Activated CD4-positive, alpha-beta T cell treated with anti-CD3 and anti-CD28 coated beads, Interleukin-2, amount 10 ng/mL, durations not matched to agents 7 days and 5 days (primary cell): ENCODE measurements at regions not wholly inside any gene's neighbourhood (a gene's known extent, or its start where the extent isn't known, plus 50 kb on each side); places are given as distances from the start of the nearest gene placed in this dataset.

Source experiments
- CTCF ChIA-PET: fragments of 350-600 bp; sonication (Branson Sonifier 250); formaldehyde crosslinking; loops from one replicate; lab custom pipeline; 2021; ENCODE audit warnings: antibody characterized with exemption; lab: Charles Lee
- POLR2A ChIA-PET: fragments of 350-600 bp; sonication (Branson Sonifier 250); formaldehyde crosslinking; loops from one replicate; lab custom pipeline; 2021; ENCODE audit warnings: antibody characterized with exemption; lab: Charles Lee
- DNase-seq: peaks from one replicate; pipeline ENCODE4 v3.0.0-alpha.2; 2020
- H3K27ac Mint-ChIP-seq: one replicate; pipeline ENCODE4 v1.8.0; 2021; ENCODE audit warnings: mild to moderate bottlenecking, moderate library complexity, mixed read lengths
- H3K27me3 Mint-ChIP-seq: one replicate; pipeline ENCODE4 v1.8.0; 2021; ENCODE audit warnings: mixed read lengths
- H3K36me3 Mint-ChIP-seq: one replicate; pipeline ENCODE4 v1.8.0; 2021; ENCODE audit warnings: low read depth, mixed read lengths
- H3K4me1 Mint-ChIP-seq: one replicate; pipeline ENCODE4 v1.8.0; 2021; ENCODE audit warnings: mixed read lengths
- H3K4me3 Mint-ChIP-seq: one replicate; pipeline ENCODE4 v1.8.0; 2021; ENCODE audit warnings: mild to moderate bottlenecking, moderate library complexity, mixed read lengths
- H3K9me3 Mint-ChIP-seq: one replicate; pipeline ENCODE4 v1.8.0; 2021; ENCODE audit warnings: mixed read lengths

DNA sequence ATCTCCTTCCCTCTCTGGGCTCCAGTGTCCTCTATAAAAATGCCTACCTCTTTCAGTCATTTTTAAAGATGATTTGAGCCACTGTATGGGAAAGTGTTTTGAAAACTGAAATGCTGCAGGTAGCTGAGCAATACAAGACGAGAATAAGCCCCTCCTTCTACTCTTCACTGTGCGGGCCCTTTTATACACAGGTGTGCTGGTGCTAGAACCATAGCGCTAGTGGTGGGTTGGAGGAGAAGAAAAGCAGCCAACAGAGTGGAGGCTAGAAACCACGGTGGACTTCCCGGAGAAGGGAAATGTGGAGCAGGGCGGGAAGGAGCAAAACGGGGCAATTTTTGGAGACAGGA, 58.2 kb upstream of the DLX4 start:
- Mint-ChIP-seq H3K4me3 (no peak overlapping the region), H3K4me1 (peaks cover 2% of the 10 kb centered on the region), H3K27me3 (peaks cover 62% of the 10 kb centered on the region)

DNA sequence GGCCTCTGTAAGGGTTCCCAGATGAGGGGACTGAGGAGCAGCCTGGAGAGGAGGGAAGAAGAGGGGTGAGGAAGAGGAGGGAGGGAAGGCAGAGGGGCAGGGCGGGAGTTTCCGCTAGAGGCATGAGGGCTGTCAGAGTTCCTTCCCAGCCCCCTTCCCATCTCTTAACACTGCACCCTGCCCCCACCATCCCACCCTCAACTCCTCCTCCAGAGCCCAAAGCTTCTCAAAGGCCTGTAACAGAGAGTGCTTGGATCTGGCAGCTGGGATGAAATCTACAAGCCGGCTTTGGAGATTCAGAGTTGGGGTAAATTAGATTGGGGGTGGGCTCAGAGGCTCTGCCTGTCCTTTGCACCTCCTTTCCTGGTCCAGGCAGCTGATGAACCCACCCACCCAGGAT, 57.3 kb upstream of the DLX4 start:
- Mint-ChIP-seq H3K4me1 (peaks cover 2% of the 10 kb centered on the region), H3K27me3 (peaks cover 66% of the 10 kb centered on the region), H3K36me3 (no peaks in the 10 kb centered on the region), H3K4me3 (no peak overlapping the region), H3K9me3 (no peaks in the 10 kb centered on the region), H3K27ac (no peak overlapping the region)
- no peak for DNase-seq
- ChIA-PET POLR2A (no interaction called here), CTCF (interaction anchor here (0.6 to 2.1 kb wide), 4 partner anchors 36 to 1109 kb away, joined by 3 to 8 read pairs (median 3); no protein-coding TSS in a partner anchor)

More for the DNA sequence above, 58.2 kb upstream of the DLX4 start:
- Mint-ChIP-seq H3K27ac (no peak overlapping the region), H3K36me3 (no peaks in the 10 kb centered on the region), H3K9me3 (no peaks in the 10 kb centered on the region)
- CTCF ChIA-PET = interaction anchor here (1.2 to 2.1 kb wide), 3 partner anchors 36 to 414 kb away, joined by 3 to 8 read pairs (median 3); no protein-coding TSS in a partner anchor
- POLR2A ChIA-PET = no interaction called here
- DNase-seq = no peak

DNA sequence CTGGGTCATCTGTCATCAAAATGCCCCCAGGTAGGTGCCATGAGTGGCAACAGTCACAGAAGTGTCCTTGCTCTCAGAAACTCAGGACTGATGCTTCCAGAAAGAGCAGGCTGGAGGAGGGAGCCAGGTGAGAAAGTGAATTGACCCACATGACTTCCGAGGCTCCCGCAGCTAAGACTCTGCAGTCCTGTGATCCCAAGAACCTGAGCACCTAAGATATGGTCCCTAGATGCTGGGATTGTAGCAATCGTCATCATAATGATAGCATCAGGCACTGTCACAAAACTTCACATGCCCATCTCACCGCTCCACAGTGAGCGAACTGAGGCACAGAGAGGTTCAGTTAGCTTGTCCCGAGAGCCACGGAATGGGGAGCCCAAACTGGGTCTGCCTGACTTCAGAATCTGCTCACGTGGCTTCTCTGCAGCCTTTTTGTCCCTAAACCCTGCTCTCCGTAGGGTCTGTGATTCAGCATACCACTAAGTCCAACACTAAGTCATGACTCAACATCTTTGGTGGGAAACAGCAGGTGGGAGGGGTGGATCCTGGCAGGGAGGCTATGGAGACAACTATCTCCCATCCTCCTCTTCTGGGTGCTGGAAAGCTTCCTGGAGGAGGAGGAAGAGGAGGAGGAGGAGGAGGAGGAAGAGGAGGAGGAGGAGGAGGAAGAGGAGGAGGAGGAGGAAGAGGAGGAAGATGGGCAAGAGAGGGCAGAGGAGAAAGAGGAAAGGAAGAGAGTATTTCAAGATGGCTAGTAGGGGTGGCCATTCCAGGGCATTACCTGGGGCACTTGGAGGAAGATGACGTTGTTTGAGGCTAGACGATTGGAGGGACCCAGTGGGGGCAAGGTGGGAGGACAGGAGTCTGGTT, 55.5 kb upstream of the DLX4 start:
- ChIA-PET POLR2A (no interaction called here), CTCF (no interaction called here)
- Mint-ChIP-seq H3K36me3 (no peaks in the 10 kb centered on the region), H3K27me3 (peaks cover 69% of the 10 kb centered on the region), H3K27ac (no peak overlapping the region), H3K4me3 (no peak overlapping the region), H3K4me1 (peaks cover 2% of the 10 kb centered on the region), H3K9me3 (no peaks in the 10 kb centered on the region)
- no peak for DNase-seq

DNA sequence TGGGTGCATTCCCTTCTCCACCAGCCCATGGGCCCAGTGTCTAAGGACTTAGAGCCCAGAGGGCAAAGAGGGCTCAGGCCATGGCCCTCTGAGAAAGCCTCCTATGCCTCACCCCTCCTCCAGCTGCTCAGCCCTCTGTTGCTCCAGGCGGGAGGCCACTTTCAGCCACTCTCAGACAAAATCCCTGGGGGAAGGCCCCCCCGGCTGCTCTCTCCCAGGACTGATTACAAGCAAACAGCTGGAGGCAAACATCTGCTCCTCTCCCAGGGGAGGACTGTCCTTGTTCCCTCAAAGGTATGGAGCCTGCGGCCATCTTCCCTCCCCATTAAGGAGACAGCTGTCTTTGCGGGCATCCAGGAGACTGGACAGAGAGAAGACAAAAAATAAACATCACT, 54.9 kb upstream of the DLX4 start:
- Mint-ChIP-seq H3K9me3 (no peaks in the 10 kb centered on the region), H3K27ac (no peak overlapping the region), H3K4me1 (peaks cover 2% of the 10 kb centered on the region), H3K27me3 (peaks cover 62% of the 10 kb centered on the region), H3K4me3 (no peak overlapping the region), H3K36me3 (no peaks in the 10 kb centered on the region)
- ChIA-PET POLR2A (no interaction called here), CTCF (no interaction called here)
- DNase-seq = no peak

DNA sequence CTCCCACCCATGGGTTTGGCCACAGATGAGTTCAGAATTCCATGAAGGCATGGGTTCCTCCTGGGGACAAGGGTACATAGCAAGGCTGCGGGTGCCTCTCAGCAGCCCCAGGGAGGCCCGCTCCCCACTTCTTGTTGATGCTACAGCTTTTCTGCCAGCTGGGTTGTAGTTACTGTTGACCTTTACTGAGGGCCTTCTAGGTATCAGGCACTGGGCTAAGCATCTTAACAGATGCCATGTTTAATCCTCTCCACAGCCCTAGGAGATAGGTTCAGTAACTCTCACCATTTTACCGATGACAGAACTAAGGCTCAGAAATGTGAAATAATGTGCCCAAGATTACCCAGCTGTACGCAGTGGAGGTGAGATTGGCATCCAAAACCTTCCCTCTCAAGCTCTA, 54.3 kb upstream of the DLX4 start:
- DNase-seq = no peak
- peaks cover 2% of the 10 kb centered on the region for H3K4me1 Mint-ChIP-seq
- H3K4me3 Mint-ChIP-seq = no peak overlapping the region
- POLR2A ChIA-PET = no interaction called here
- no peak overlapping the region for H3K27ac Mint-ChIP-seq
- no peaks in the 10 kb centered on the region for H3K36me3 Mint-ChIP-seq
- no peaks in the 10 kb centered on the region for H3K9me3 Mint-ChIP-seq
- peaks cover 56% of the 10 kb centered on the region for H3K27me3 Mint-ChIP-seq
- CTCF ChIA-PET = no interaction called here

DNA sequence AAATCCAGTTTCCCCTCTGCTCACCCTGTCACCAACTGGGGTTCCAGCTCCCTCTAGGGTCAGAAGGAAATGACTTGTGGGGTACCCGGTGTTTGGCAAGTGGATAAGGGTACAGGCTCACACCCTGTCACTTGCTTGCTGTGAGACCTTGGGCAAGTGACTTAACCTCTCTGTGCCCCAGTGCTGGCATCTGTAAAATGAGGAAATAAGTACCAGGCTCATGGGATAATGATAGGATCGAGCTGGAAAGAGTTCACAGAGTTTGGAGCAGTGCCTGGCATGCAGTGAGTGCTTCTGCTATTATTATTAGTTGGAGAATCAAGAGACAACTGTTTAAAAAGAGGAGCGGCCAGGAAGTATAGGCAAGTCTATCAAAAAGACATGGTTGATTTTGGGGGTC, 53.7 kb upstream of the DLX4 start:
- no peak overlapping the region for H3K4me3 Mint-ChIP-seq
- H3K4me1 Mint-ChIP-seq = peaks cover 2% of the 10 kb centered on the region
- POLR2A ChIA-PET = no interaction called here
- H3K9me3 Mint-ChIP-seq = no peaks in the 10 kb centered on the region
- peaks cover 52% of the 10 kb centered on the region for H3K27me3 Mint-ChIP-seq
- CTCF ChIA-PET = interaction anchor here (0.6 kb wide), 1 partner anchor 365 kb away, joined by 3 read pairs; no protein-coding TSS in a partner anchor
- H3K36me3 Mint-ChIP-seq = no peaks in the 10 kb centered on the region
- H3K27ac Mint-ChIP-seq = no peak overlapping the region
- no peak for DNase-seq

DNA sequence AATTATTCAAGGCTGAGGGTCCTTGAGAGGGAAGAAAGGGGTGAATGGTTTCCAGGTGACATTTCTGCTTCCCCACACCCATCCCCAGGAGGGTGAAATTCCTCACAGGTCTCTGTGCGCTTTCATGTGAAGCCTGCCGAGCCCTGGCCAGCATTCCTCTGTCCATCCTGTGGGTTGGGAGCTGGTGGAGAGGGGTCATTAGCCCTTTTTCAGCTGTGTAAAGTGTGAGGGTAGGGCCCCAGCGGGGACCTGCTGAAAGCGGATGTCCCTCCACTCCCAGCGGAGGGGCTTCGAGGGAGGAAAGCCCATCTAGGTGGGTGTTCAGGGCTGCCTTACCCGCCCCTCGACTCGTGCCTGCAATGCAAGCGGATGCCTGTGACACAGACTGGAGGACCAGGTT, 53.3 kb upstream of the DLX4 start:
- H3K27me3 Mint-ChIP-seq = peaks cover 50% of the 10 kb centered on the region
- no peaks in the 10 kb centered on the region for H3K36me3 Mint-ChIP-seq
- H3K4me1 Mint-ChIP-seq = peaks cover under 1% of the 10 kb centered on the region
- CTCF ChIA-PET = interaction anchor here (0.6 to 1.3 kb wide), 2 partner anchors 81 to 366 kb away, joined by 3 to 4 read pairs; no protein-coding TSS in a partner anchor
- POLR2A ChIA-PET = no interaction called here
- DNase-seq = no peak
- no peak overlapping the region for H3K4me3 Mint-ChIP-seq
- no peak overlapping the region for H3K27ac Mint-ChIP-seq
- H3K9me3 Mint-ChIP-seq = no peaks in the 10 kb centered on the region

DNA sequence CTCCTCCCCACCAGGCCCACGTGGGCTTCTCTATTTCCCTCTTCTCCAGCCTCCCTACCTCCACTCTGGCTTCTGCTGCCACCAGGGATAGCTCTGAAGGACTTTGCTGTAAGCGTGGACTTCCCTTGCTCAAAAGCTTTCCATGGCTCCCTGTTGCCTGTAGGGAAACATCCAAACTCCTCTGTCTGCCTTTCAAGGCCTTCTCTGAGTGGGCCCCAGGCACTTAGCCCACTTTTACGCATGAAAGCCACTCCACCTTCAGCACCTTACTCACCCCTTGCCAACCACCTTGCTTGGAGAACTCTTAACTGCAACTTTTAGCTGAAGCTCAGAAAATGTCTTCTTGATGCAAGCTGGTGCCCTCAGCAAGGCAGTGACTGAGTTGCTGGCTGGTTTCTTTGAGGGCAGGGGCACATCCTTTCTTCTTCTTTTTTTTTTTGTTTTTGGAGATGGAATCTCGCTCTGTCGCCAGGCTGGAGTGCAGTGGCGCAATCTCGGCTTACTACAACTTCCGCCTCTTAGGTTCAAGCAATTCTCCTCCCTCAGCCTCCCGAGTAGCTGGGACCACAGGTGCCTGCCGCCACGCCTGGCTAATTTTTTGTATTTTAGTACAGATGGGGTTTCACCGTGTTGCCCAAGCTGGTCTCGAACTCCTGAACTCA, 52.0 kb upstream of the DLX4 start:
- no peaks in the 10 kb centered on the region for H3K9me3 Mint-ChIP-seq
- ChIA-PET POLR2A (no interaction called here), CTCF (interaction anchor here (0.7 to 1.4 kb wide), 4 partner anchors 16 to 80 kb away, joined by 3 to 4 read pairs (median 3); partner anchors contain the start of gene DLX3)
- H3K4me3 Mint-ChIP-seq = no peak overlapping the region
- H3K4me1 Mint-ChIP-seq = no peaks in the 10 kb centered on the region
- H3K27me3 Mint-ChIP-seq = peaks cover 40% of the 10 kb centered on the region
- DNase-seq = no peak
- H3K27ac Mint-ChIP-seq = no peak overlapping the region
- H3K36me3 Mint-ChIP-seq = no peaks in the 10 kb centered on the region

DNA sequence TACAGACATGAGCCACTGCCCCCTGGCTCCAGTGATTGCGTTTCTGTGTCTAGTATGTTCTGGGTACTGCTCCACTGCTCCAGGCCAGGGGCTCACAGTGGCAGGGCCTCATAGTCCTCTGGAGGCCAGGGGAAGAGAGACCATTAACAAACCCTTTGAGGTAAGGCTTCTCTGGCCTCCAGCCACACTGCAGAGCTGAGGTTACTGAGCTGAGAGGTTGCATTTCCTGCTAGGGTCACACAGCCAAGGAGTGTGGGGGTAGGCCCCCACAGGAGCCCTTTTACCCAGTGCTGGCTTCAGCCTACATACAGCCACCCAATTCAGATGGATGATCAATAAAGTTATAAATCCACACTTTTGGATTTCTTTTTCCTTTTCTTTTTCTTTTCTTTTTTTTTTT, 50.4 kb upstream of the DLX4 start:
- Mint-ChIP-seq H3K4me3 (no peak overlapping the region), H3K27ac (no peak overlapping the region), H3K36me3 (no peaks in the 10 kb centered on the region), H3K9me3 (no peaks in the 10 kb centered on the region), H3K27me3 (peaks cover 32% of the 10 kb centered on the region), H3K4me1 (no peaks in the 10 kb centered on the region)
- POLR2A ChIA-PET = no interaction called here
- DNase-seq = no peak
- CTCF ChIA-PET = interaction anchor here (1.2 kb wide), 1 partner anchor 8 kb away, joined by 3 read pairs; no protein-coding TSS in a partner anchor
